T47D (cell line): ENCODE measurements at regions not wholly inside any gene's neighbourhood (a gene's known extent, or its start where the extent isn't known, plus 50 kb on each side); places are given as distances from the start of the nearest gene placed in this dataset.
A peak's percentile ranks its signal among the peaks of the same experiment; 100 is the strongest.
"Not testable (repeated sequence)": the region's sequence is repeated elsewhere in the genome, so short reads cannot be mapped to it uniquely, and the experiment has no call there.

Experiments
- DNase-seq, 2 experiments: peaks; one replicate each; pipeline versions ENCODE4 v3.0.0 to v3.0.0-alpha.2; 2011 to 2012; ENCODE audit warnings: low read depth in 1 of 2, low spot score in 1 of 2
- JUND ChIP-seq: IDR thresholded peaks from 2 replicates; pipeline ENCODE4 v1.6.1; 2012; ENCODE audit warnings: low read depth
- in situ Hi-C: cut with HindIII; loops from 2 replicates; pipeline ENCODE4 v1.10.0; 2016; ENCODE audit warnings: low sequenced_read_pairs, low pct_unique_long_range_greater_than_20kb

DNA sequence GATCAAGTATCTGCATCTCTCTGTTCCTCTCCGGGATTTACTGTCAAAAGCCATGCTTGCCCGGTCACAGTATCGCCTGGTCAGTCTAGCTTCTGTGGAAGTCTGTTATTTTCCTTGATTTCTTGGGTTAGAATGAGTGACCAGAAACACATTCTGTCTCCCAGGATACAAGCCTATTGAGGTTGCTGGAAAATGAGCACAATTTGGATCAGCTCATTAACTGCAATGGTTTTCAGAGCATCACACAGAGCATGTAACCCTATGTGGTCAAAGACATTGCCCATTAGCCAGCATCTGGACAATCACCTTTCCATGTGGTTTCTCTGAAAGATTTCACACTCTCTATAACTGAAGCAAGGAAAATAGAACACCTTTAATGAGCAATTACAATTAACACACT lies 124.2 kb upstream of the FAM98A start:
- no peak for TF ChIP-seq JUND
- in situ Hi-C loops: no loop called here
- DNase-seq: no peak

DNA sequence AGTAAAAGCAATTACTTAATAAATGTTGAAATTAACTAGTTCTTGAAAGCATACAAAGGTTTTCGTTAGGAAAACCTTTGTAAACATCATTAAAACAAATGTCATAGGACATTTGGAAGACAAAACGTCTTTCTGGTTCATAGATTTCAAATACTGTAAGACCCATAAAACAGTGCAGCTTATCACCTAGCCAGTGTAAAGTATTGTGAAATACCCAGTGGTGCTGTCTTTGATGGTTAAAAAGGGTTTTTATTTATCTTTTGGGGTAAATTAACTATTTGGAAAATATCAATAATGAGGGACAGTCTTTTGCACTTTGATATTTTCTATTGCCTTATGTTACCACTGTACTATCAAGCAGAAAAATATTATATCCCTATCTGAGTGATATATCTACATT lies 120.0 kb upstream of the FAM98A start:
- in situ Hi-C loops: no loop called here
- DNase-seq: no peak
- TF ChIP-seq JUND: no peak

DNA sequence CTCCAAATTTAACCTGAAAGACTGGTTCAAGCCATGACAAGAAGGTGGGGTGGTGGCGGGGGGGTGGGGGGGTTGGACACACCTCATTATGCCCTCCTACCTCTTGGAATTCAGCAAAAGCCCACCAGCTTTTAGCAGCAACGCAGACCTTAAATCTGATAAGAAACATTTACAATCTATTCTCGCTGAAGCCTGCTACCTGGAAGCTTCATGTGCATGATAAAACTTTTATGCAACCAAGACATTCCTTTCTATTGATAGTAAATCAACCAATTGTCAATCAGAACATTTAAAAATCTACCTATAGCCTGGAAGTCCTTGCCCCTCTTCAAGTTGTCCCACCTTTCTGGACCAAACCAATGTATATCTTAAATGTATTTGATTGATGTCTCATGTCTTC lies 113.6 kb upstream of the FAM98A start:
- in situ Hi-C loops: no loop called here
- no peak for TF ChIP-seq JUND
- DNase-seq: no peak

DNA sequence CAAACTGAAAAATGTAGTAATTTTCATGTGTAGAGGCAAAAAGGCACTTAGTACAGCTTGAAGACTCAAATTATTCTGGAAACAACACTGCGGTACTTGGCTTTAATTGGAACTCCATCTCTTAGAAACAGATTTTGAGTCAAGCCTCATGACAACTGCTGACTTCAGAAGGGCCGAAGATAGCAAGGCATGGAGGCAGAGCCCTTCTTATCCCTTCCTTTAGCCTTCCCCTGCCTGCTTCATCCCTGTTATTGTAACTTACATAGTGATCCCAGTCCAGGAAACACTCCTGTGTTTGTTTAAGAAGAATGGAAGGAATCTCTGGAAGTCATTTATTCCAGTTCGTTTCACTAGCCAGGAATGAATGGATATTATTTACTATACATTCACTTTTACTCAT lies 110.9 kb upstream of the FAM98A start:
- TF ChIP-seq JUND: no peak
- DNase-seq: no peak
- in situ Hi-C loops: no loop called here

DNA sequence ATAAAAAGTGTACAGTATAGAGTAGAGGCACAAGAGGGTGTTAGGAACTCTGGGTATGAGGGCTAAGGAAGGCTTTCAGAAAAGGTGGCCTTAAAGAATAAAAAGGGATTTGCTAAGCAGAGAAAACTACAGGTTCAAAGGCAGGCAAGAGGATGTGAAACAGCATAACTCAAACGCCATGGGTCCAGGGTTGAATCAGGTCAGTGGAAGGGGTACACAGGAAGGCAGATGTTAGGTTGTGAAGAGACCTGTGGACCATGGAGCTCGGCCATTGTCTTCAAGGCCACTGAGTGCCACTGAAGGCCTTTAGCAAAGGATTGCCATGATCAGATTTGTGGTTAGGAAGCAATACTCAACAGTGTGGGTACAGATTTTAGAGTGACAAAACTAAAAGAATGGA lies 108.2 kb upstream of the FAM98A start:
- in situ Hi-C loops: no loop called here
- TF ChIP-seq JUND: no peak

DNA sequence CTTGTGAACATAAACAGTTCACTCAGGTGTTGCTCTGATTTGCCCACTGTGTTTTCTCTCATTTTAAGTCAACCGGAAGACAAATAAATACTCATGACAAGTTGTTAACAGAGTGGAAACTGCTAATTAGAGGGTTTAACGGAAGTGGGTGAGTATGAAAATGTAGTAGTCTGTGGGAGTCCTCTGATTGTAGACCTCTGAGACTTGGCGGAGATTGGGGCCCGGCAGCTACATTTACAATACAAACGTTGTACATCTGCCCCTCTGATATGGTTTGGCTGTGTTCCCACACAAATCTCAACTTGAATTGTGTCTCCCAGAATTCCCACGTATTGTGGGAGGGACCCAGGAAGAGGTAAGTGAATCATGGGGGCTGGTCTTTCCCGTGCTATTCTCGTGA lies 107.3 kb upstream of the FAM98A start:
- TF ChIP-seq JUND: no peak
- in situ Hi-C loops: no loop called here
- no peak for DNase-seq

More for the DNA sequence above, 108.2 kb upstream of the FAM98A start:
- DNase-seq: no peak

DNA sequence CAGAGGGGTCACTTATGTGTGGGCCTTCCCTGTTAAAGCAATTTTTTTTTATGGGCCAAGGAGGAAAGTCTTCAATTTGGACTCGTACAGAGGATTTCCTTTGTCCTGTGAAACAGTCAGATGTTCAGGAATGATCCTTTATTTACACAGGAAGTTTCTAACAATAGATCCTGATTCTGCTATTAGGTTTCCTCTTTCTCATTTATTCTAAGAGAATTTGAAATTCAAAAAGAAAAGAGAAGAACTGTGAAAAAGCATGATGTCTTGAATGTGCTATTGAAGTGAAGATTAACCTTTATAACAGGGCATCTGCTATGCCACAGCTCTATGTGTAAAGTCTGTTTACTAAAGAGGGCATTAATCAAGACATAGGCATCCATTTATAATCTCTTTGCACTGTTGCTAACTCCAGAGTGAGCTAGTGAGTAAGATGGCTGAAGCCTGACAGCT lies 105.3 kb upstream of the FAM98A start:
- DNase-seq: no peak
- in situ Hi-C loops: no loop called here
- TF ChIP-seq JUND: no peak

DNA sequence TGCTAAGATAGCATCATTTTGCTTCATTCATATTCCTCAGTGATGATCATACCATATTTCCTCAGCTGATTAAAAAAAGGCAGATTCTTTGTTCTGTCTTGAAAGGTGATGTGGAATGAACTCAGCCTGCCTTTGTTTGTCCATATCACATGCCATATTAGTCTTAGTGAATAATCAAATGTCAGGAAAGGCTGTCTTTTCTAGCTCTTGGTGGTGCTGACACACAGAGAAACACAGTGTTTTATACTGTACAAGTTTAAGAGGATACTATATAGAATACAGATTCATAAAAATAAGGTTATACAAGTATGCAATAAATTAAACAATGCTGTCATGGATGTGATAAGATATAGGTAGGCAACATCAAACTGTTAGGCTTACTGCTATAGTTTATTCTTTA lies 97.1 kb upstream of the FAM98A start:
- no peak for DNase-seq
- TF ChIP-seq JUND: no peak
- in situ Hi-C loops: no loop called here

DNA sequence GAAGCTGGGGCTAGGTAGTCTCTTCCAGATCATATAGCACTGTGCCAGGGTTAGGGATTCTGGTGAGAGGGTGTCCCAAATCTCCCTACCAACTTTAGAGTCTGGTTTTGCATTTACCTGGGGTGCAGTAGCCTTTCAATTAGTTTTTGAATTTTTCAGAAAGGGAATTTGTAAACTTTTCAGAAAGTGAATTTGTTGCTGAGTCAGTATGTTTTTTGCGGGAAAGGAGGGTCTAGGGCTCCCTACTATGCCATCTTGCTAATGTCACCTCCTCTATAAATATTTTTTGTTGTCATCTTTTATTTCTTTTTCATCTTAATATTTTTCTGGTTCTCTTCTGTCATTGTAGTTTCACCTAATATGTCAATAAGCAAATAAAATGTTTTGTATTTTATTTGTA lies 95.8 kb upstream of the FAM98A start:
- TF ChIP-seq JUND: no peak
- in situ Hi-C loops: no loop called here
- DNase-seq: no peak

DNA sequence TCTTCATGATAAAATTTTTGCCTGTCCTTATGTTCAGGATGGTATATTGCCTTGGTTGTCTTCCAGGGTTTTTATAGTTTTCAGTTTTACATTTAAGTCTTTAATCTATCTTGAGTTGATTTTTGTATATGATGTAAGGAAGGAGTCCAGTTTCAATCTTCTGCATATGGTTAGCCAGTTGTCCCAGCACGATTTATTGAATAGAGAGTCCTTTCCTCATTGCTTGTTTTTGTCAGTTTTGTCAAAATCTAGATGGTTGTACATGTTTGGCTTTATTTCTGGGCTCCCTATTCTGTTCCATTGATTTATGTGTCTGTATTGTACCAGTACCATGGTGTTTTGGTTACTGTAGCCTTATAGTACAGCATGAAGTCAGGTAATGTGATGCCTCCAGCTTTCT lies 91.6 kb upstream of the FAM98A start:
- DNase-seq, in situ Hi-C loops: not testable (repeated sequence)

DNA sequence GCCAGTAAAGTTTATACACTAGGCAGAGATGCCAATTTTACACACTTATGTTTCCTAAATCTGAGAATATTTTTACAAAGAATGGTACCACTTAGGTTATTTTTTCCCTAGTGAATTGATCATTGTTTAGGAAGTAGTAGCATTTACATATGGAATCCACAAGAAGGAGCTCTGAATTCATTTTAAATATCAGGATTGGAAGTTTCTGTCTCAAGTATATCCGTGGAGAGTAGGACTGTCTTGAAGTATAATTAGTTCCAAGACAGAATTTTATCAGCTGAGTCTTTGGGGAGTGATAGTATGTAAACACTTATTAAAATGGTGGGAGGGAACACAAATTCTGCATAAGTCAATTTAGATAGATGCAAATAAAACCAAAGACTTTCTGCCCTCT lies 82.3 kb upstream of the FAM98A start:
- in situ Hi-C loops: no loop called here
- peak in 1 of 2 experiments; percentile 58 for DNase-seq
- TF ChIP-seq JUND: no peak

DNA sequence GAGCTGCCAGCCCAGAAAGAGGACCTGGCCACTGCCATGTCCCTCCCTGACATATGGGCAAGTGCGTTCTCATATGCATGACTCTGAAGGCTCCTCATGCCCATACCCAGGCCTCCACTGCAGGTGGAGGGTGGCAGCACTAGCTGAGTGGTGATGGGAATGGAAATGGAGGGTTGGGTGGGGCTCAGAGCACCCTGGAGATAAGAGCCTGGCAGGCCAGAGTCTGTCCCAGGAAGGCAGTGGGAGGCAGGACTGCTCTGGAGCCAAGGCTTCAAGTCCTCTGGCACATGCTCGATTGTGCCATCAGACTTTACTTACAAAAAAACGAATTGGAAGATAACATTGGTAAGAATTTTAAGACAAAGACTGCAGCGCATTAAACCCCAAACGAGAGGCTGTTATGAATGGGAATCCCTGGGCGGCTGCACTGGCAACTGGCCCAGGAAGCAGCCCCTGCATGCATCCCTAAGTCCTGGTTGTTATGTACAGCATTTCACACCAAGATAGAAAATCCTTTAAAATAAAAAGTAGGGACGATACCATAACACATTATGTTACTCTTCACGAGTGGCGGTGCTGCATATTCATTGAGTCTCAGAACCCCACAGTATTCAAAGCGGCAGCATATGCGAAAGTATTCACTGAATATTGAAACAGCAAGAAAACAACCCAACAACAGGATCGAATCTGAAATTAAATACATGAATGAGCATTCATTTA lies 81.7 kb upstream of the FAM98A start:
- TF ChIP-seq JUND: no peak
- DNase-seq: no peak
- in situ Hi-C loops: no loop called here

DNA sequence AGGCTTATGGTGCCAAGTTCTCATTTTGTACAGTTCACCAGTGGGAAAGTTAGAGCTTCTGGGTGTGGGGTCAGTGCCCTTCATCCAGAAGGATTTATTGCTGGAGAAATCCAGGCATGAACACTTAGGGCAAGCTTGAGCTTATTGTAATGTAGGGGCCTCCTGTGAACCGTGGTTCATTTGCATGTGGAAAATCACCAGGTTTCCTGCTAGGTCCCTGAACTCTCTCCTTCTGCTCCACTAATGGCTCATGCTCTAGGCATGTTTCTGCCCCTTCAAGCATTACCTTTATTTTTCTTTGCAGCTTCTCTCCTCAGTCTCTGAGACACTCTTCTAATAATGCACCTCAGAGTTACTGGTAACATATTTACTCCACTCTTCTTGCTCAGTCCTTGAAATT lies 79.3 kb upstream of the FAM98A start:
- TF ChIP-seq JUND: no peak
- DNase-seq: no peak
- in situ Hi-C loops: no loop called here

DNA sequence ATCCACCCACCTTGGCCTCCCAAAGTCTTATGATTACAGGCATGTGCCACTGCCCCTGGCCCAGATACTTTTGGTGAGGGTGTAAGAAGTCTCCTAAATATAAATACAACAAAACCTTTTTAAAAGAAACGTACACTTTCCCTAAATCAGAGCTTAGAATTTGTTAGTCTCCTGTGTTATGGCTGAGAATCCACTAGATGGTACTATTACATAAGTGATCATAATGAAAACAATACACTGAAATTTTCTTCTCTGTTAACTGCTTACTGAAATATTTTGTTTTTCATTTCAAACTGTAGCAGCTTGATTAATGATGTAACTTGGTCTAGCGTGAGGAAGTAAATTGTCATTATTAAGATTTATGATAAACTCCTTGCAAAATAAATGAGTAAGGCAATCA lies 74.8 kb upstream of the FAM98A start:
- DNase-seq: peak in 1 of 2 experiments; percentile 34
- in situ Hi-C loops: no loop called here
- no peak for TF ChIP-seq JUND
